ENCODE measurements at regions not wholly inside any gene's neighbourhood (a gene's known extent, or its start where the extent isn't known, plus 50 kb on each side); places are given as distances from the start of the nearest gene placed in this dataset.

DNA sequence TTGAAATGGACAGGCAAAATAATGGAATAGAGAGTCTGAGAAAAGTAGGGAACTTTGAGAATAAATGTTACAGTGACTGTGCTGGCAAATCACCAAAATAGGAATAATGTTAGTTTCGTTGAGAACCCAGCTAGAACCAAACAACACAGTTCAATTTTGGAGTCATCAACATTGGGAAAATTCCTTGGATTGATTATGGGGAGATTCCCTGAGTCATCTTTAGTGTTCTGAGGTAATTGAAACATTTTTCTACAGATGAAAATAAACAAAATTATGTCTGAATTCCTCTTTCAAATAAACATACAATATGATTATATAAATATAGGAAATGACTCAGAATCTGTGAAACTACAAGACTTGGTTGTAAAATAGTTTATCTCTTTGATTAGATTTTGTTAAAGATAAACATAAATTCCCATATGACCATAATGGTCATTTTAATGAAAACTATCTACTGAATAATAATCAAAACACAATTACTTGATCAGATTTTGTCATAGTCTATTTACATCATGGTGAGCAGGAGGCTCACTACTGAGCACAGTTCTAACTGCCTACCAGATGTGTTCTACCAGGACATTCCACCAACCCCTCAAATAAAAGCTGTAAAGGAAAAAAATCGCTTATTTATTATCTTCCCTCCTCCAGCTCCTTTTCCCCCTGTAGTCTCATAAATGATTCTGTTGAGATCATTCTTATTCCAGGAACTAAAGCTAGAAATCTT is 51.4 kb upstream of the GABRA2 start:
- POLR2A ChIA-PET = no interaction called here
- CTCF ChIA-PET = no interaction called here

Measured in activated CD8-positive, alpha-beta memory T cell treated with anti-CD3 and anti-CD28 coated beads for 36 hours (primary cell).